Glomerular visceral epithelial cell (primary cell): ENCODE measurements at regions not wholly inside any gene's neighbourhood (a gene's known extent, or its start where the extent isn't known, plus 50 kb on each side); places are given as distances from the start of the nearest gene placed in this dataset.
A peak's percentile ranks its signal among the peaks of the same experiment; 100 is the strongest.

Source experiments
- DNase-seq: peaks from one replicate; pipeline ENCODE4 v3.0.0-alpha.2; 2016; ENCODE audit errors: extremely low spot score

DNA sequence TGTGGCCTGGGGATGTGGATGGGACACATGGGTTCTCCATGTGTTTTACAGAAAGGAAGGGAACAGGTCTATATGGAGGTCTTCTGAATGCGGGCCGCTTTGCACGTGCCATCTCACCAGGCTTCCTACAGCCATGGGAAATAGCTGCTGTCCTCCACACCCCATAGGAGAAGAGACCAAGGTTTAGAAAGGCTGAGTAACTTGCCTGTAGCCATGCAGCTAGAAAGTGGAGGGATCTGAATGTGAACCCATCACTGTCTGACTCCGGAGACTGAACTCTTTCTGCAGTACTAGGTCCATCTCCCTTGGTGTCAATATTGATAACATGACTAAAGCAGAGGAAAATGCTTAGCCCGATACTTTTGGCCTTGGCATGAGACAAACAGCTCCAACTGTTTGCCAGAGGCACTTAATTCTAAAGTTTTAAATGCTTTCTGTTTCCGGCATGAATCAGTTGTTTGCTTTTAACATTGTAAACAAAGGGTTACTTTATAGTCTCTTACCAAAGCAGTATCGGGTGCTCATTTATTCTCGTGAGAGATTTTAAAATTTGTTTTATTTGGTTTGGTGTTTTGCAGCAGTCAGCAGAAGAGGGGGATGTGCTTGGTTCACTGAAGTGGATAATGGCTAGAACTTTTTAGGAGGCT is 64.8 kb upstream of the LOXL4 start:
- DNase-seq: no peak

DNA sequence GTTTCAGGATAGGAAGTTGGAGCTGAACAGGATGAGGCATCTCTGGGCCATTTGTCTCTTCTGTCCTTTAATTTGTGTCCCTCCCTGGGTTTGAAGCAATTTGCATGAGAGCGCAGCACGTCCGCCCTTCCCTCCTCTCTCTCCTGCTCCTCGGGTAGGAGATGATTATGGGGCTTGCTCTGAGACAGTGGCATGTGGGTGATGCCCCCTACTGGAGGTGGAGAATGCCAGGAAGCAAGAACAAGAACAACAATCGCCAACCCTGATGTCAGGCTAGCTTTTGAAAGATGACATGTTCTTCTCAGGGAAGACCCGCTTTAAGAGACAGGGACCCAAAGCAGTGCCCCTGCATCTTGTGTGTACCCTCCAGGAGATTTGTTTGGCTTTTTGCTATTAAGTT is 63.9 kb upstream of the LOXL4 start:
- DNase-seq: no peak

- DNase-seq: no peak
Observed at GRCh38 chr10:98330987-98331386, 63.0 kb upstream of the LOXL4 start.

DNA sequence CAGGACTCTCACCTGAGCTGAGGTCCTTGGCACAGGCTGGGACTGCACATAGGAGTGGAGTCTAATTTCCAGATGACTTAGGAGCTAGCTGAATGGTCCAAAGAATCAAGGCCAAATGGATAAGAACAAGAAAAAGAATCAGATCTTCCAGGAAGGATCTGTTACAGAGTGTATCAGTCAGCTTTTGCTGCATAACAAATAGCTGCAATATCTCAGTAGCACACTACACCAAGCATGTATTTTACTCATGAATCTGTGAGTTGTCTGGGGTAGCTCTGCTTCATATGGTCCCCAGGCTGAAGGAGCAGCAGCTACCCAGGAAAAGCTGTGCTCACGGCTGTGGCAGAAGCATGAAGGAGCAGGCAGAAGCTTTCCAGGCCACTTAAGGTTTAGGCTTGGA is 60.6 kb upstream of the LOXL4 start:
- no peak for DNase-seq

DNA sequence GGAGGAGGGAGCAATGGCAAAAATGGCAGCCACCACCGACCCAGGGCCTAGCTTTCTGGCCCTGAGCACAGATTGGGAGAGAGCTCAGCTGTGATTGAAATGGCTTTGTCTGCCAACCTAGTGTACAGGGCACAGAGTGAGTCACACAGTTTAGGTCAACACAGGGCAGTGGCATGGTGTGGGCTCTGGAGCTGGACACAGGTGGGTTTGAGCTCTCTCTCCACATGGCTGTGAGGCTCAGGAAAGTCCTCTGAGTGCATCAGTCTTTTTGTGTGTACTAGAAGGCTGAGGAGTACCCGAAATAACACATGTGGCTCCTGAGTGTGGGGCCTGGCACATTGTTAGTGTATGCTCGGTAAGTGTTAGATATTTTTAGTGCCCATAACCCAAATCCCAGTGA is 60.2 kb upstream of the LOXL4 start:
- DNase-seq: no peak

- DNase-seq: peak; percentile 22
Observed at GRCh38 chr10:98326621-98327027, 58.6 kb upstream of the LOXL4 start.

DNA sequence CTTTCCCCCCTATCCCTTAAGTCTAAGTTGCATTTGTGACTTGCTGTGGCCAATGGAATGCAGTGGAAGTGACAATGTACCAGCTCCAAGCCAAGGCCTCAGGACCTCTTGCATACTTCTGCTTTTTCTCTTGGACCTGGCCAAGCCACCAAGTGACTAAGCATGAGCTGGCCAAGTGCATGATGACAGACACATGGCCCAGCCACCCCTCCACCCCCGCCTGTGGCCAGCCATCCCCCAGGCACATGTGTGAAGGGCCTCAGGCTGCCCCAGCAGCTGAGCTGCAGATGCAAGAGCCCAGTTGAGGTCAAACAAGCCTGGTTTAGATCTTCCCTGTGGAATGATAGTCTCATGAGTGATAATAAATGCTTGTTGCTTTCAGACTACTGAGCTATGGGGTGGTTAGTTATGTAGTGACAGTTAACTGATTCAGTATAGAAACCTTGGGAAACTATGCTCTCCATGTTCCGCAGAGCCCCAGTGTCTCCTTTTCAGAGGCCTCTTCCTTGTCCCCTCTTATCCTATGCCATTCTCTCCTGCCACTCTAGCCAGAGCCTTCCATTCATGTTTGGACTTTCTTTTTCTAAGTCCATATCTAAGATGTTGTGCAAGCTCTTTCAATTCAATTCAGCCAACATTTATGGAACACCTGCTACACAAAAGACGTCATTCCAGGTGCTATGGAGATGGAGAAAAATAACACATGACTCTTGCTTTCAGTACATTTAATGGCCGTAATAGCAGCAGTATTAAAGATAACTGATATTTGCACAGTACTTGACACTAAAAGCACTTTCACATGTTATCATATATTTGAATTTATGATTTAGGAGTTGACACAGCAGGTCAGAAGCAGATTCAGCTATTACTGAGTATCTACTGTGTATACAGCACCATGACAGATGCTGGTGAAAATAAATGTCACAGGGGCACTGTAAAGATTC is 55.5 kb upstream of the LOXL4 start:
- DNase-seq: peak; percentile 83

GRCh38 chr10:98321186-98321780 is 53.3 kb upstream of the LOXL4 start:
- DNase-seq: no peak

- no peak for DNase-seq
Observed at GRCh38 chr10:98320486-98321185, 52.6 kb upstream of the LOXL4 start.

DNA sequence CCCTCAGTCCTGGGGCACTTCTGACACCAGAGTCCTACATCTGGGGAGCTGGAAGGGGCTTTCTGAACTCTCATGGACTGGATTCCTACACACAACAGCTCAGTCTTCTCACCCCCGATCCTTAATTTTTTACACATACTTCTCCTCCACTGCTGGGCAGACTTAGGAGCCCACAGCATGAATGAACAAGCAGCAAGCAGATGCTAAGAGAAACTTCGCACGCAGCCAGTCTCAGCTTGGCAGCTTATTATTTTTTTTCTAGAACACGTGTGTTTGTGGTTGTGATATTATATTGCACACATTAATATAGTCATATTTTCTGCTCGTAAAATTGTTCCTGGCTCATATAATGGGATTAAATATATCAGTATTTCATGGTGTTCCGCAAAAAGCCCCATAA is 50.9 kb upstream of the LOXL4 start:
- DNase-seq: no peak
